Esophagus squamous epithelium (tissue), 4 donors: ENCODE measurements at regions not wholly inside any gene's neighbourhood (a gene's known extent, or its start where the extent isn't known, plus 50 kb on each side); places are given as distances from the start of the nearest gene placed in this dataset.

Source experiments
- CTCF ChIP-seq, 6 experiments: fragments of 450-650 bp in 4 of 6; fragments of 200-600 bp in 2 of 6; sonication (generic) in 2 of 6; IDR thresholded peaks; one replicate each; pipeline ENCODE4 v1.5.1; 2016 to 2019; ENCODE audit warnings: antibody characterized with exemption in 6 of 6, mild to moderate bottlenecking in 4 of 6, moderate library complexity in 4 of 6
- POLR2A ChIP-seq, 4 donors: fragments of 450-650 bp; IDR thresholded peaks; one replicate each; pipeline ENCODE4 v1.6.1; 2017; ENCODE audit warnings: antibody characterized with exemption in 4 of 4, mild to moderate bottlenecking in 4 of 4, moderate library complexity in 3 of 4

- TF ChIP-seq CTCF (IDR thresholded peaks at IDR 0.05) (no peak), POLR2A (IDR thresholded peaks at IDR 0.05) (no peak)
These were observed 548.7 kb downstream of the TUSC1 start for GRCh38 chr9:25129537-25129936.
